ENCODE measurements at regions not wholly inside any gene's neighbourhood (a gene's known extent, or its start where the extent isn't known, plus 50 kb on each side); places are given as distances from the start of the nearest gene placed in this dataset.

DNA sequence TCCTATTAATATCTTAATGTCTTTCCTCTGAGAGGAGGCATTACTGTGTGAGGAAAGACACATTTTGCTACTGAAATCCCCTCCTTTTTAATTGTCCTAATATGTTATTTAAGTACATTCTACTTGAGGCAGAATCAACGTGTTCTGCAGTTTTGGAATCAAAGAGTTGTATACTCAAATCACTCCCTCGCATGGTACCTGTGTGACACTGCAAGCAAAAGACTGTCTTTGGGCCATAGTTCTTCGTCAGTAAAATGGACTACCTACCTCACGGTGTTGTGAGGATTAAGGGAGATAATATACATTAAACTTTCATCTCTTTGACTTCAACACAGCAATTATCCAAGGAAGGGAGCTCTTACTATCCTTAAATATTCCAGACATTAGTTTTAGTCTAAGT is 61.5 kb downstream of the TIGD2 start:
- TF ChIP-seq, protein P1, sequence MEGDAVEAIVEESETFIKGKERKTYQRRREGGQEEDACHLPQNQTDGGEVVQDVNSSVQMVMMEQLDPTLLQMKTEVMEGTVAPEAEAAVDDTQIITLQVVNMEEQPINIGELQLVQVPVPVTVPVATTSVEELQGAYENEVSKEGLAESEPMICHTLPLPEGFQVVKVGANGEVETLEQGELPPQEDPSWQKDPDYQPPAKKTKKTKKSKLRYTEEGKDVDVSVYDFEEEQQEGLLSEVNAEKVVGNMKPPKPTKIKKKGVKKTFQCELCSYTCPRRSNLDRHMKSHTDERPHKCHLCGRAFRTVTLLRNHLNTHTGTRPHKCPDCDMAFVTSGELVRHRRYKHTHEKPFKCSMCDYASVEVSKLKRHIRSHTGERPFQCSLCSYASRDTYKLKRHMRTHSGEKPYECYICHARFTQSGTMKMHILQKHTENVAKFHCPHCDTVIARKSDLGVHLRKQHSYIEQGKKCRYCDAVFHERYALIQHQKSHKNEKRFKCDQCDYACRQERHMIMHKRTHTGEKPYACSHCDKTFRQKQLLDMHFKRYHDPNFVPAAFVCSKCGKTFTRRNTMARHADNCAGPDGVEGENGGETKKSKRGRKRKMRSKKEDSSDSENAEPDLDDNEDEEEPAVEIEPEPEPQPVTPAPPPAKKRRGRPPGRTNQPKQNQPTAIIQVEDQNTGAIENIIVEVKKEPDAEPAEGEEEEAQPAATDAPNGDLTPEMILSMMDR (conservative IDR thresholded peaks at IDR 0.05; ENCODE audit: low read depth, low read length), result no peak
- TF ChIP-seq, protein P2, sequence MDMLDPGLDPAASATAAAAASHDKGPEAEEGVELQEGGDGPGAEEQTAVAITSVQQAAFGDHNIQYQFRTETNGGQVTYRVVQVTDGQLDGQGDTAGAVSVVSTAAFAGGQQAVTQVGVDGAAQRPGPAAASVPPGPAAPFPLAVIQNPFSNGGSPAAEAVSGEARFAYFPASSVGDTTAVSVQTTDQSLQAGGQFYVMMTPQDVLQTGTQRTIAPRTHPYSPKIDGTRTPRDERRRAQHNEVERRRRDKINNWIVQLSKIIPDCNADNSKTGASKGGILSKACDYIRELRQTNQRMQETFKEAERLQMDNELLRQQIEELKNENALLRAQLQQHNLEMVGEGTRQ (IDR thresholded peaks at IDR 0.05; ENCODE audit: low read depth, low read length), result no peak
- TF ChIP-seq POLR2A (IDR thresholded peaks at IDR 0.05; ENCODE audit: low read depth, low read length) (no peak), FOS (IDR thresholded peaks at IDR 0.05; ENCODE audit: low read depth, low read length) (no peak), RFX5 (IDR thresholded peaks at IDR 0.05; ENCODE audit: low read depth, low read length) (no peak), MXI1 (IDR thresholded peaks at IDR 0.05; ENCODE audit: borderline replicate concordance, low read depth, low read length) (no peak), MAFK (IDR thresholded peaks at IDR 0.05; ENCODE audit: low read depth, low read length) (no peak)
